ENCODE measurements at regions not wholly inside any gene's neighbourhood (a gene's known extent, or its start where the extent isn't known, plus 50 kb on each side); places are given as distances from the start of the nearest gene placed in this dataset.

- H3K4me3 ChIP-seq (ENCODE audit: low read depth, low read length), result no peak overlapping the region
- no peak for DNase-seq
- TF ChIP-seq CTCF (IDR thresholded peaks at IDR 0.05; ENCODE audit: low read depth, low read length), result no peak
- H3K27me3 ChIP-seq, result no peaks in the 10 kb centered on the region
- peaks cover 26% of the 10 kb centered on the region for H3K4me1 ChIP-seq
- H3K36me3 ChIP-seq, result no peaks in the 10 kb centered on the region
- peaks cover 3% of the 10 kb centered on the region for H3K9me3 ChIP-seq
These were observed 557.2 kb upstream of the TBL1XR1 start for GRCh38 chr3:177754508-177754921.

DNA sequence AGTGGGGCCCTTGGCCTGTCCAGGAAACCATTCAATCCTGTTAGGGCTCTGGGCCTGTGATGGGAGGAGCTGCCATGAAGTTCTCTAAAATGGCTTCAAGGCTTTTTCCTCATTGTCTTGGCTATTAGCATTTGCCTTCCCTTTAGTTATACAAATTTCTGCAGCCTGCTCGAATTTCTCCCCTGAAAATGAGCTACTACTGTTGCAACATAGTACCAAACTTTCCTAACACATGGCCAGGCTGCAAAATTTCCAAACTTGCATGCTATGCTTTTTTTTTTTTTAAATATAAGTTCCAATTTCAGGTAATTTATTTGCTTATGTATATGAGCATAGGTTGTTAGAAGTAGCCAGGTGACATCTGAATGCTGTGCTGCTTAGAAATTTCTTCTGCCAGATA, 560.8 kb upstream of the TBL1XR1 start:
- DNase-seq, result no peak
- peaks cover 15% of the 10 kb centered on the region for H3K4me1 ChIP-seq
- TF ChIP-seq CTCF (IDR thresholded peaks at IDR 0.05; ENCODE audit: low read depth, low read length), result no peak
- no peaks in the 10 kb centered on the region for H3K36me3 ChIP-seq
- H3K27me3 ChIP-seq, result no peaks in the 10 kb centered on the region
- no peak overlapping the region for H3K4me3 ChIP-seq (ENCODE audit: low read depth, low read length)
- H3K9me3 ChIP-seq, result no peaks in the 10 kb centered on the region; the same call in none of the 2 replicates

DNA sequence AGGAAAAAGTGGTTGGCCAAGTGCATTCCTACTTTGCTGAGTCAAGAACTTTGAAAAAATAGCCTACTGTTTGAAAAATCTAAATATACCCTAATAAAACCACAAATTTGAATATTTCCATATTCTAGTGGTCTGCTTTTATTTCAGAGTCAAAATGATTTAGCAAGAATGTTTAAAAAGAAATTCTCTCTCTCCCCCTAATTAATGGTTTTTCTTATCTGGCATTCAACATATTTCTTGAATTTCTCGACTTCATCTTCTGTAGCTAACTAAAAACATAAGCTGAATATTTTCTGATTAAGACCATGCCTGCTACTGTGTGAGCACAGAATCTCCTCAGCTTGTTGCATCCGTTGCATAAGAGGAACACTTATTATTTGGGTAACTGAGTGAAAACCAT, 563.5 kb upstream of the TBL1XR1 start:
- DNase-seq, result no peak
- no peaks in the 10 kb centered on the region for H3K36me3 ChIP-seq
- no peak for TF ChIP-seq CTCF (IDR thresholded peaks at IDR 0.05; ENCODE audit: low read depth, low read length)
- H3K4me3 ChIP-seq (ENCODE audit: low read depth, low read length), result no peak overlapping the region
- no peaks in the 10 kb centered on the region for H3K27me3 ChIP-seq
- no peaks in the 10 kb centered on the region; the same call in none of the 2 replicates for H3K9me3 ChIP-seq
- H3K4me1 ChIP-seq, result peaks cover 3% of the 10 kb centered on the region; the same call in 1 of the 2 replicates

DNA sequence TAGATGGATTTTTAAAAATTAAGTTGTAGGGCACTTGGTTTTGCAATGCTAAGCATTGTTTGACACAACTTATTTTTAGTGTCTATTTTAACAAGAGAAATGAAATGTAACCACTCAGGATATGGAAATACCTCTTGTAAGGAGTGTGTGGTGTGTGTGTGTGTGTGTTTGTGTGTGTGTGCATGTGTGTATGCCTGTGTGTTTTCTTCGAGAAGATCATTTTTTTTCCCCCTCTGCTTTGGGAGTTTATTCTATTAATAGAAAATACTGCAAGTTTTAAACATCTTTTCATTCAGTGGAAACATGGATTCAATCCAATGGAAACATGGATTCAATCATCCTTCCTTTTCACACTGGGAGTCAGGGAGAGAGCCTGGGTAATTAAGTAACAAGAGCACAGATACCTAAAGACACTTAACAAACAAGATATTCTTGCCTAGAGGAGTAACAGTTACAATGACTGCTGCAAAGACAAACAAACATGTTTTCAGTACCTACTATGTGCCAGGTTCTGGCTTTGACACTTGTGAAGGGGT, 567.2 kb upstream of the TBL1XR1 start:
- Histone ChIP-seq H3K27me3 (no peaks in the 10 kb centered on the region), H3K9me3 (peaks cover 8% of the 10 kb centered on the region), H3K4me3 (ENCODE audit: low read depth, low read length) (no peak overlapping the region), H3K36me3 (no peaks in the 10 kb centered on the region), H3K4me1 (peaks cover 3% of the 10 kb centered on the region; the same call in 1 of the 2 replicates)
- no peak for TF ChIP-seq CTCF (IDR thresholded peaks at IDR 0.05; ENCODE audit: low read depth, low read length)
- no peak for DNase-seq

GRCh38 chr3:177764933-177765332, 567.7 kb upstream of the TBL1XR1 start:
- Histone ChIP-seq H3K4me3 (ENCODE audit: low read depth, low read length) (no peak overlapping the region), H3K27me3 (no peaks in the 10 kb centered on the region), H3K9me3 (peaks cover 8% of the 10 kb centered on the region; the same call in 1 of the 2 replicates), H3K36me3 (no peaks in the 10 kb centered on the region), H3K4me1 (peaks cover 3% of the 10 kb centered on the region; the same call in 1 of the 2 replicates)
- no peak for TF ChIP-seq CTCF (IDR thresholded peaks at IDR 0.05; ENCODE audit: low read depth, low read length)
- no peak for DNase-seq

- Histone ChIP-seq H3K36me3 (no peaks in the 10 kb centered on the region), H3K4me3 (ENCODE audit: low read depth, low read length) (no peak overlapping the region), H3K4me1 (no peaks in the 10 kb centered on the region), H3K27me3 (no peaks in the 10 kb centered on the region), H3K9me3 (peaks cover 8% of the 10 kb centered on the region; the same call in 1 of the 2 replicates)
- DNase-seq, result no peak
- no peak for TF ChIP-seq CTCF (IDR thresholded peaks at IDR 0.05; ENCODE audit: low read depth, low read length)
These were observed 573.3 kb upstream of the TBL1XR1 start for GRCh38 chr3:177770383-177771230.

All from BE2C (cell line).